ENCODE measurements at regions not wholly inside any gene's neighbourhood (a gene's known extent, or its start where the extent isn't known, plus 50 kb on each side); places are given as distances from the start of the nearest gene placed in this dataset.

DNA sequence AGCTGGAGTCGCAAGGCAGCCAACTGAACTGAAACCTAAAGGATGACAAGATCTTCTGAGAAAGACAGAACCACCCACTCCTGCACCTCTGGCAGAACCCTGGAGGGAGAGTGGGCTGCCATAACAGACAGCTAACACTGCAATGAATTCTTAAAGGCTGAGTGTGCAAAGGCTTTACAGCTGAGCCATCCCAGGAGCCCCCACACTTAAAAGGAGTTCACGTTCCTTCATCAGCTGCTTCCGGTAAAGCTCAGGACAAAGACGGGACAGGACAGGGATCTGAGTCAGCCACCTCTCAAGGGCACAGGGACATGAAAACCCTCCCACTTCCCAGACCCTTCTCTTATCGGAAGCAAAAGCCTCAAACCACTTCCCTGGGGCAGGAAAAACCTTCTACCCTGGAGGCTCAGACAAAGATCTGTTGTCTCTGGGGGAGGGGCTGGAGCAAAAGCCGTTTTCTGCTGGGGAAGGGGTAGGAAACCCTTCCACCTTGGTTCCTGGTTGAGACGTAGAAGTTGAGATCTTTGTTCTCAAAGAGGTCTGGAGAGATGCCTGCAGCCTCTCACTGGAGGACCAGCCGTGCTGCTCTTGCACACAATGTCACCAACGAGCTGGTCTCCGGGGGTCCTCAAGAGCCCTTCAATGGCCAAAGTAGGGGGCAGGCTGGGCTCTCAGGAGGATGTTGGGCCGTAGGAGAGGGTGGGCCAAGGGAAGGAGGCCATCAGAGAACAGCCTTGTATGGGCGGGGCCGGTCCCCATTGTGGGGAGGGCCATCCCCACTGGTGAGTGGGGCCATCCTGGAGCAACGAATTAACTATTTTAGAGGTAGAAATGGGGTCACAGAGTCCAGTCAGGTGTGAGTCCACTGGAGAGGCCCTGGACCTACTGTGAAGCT, 452.4 kb downstream of the PTPRU start:
- no peaks in the 10 kb centered on the region for H3K27me3 ChIP-seq (ENCODE audit: control insufficient read depth in 1 of 2, insufficient read depth in 2 of 2, low read length in 1 of 2)
- H3K4me3 ChIP-seq (ENCODE audit: low read length in 2 of 2): no peak overlapping the region
- intact Hi-C loops (cut with DNase I): no loop called here
- DNase-seq (no peak), ATAC-seq (ENCODE audit: low FRiP score) (no peak)
- H3K4me1 ChIP-seq (ENCODE audit: control insufficient read depth in 1 of 2, insufficient read depth in 2 of 2, low read length in 2 of 2): no peaks in the 10 kb centered on the region
- no peaks in the 10 kb centered on the region for H3K36me3 ChIP-seq (ENCODE audit: control insufficient read depth in 1 of 2, insufficient read depth in 2 of 2, low read length in 1 of 2)
- H3K27ac ChIP-seq (ENCODE audit: low read depth in 1 of 2, low read length in 2 of 2): no peak overlapping the region
- H3K9me3 ChIP-seq (ENCODE audit: control insufficient read depth, low read length): no peaks in the 10 kb centered on the region
- 46 to 57% methylated on average over 14 of the region's 14 CpGs for WGBS, 2 donors

DNA sequence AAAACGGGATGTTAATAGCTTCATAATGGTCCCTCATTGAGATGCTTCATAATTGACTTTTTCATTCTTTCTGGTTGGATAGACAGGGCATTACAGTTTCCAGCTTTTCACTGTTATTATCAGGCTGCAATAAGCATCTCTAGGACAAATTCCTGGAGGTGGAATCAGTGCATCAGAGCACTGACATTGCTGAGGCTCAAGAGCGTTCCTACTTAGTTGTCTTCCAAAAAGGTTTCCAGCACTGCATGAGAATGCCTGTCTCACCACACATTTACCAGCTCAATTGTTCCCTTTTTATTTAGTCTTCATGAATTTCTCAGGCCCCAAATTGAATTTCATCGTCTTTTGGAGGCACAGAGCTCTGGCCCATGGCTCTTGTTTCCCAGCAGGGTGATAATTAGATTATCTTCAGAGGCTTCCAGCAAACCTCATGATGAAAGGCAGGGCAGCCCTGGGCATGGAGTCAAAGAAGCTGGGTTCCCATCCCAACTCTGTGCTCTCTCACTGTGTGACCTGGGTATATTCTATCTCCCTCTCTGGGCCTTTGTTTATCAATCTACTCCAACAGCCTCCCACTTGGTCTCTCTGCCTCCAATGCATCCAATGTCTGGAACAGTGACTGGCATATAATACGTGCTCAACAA, 451.4 kb downstream of the PTPRU start:
- ATAC-seq (ENCODE audit: low FRiP score) (no peak), DNase-seq (no peak)
- Histone ChIP-seq H3K4me3 (ENCODE audit: low read length in 2 of 2) (no peak overlapping the region), H3K27me3 (ENCODE audit: control insufficient read depth in 1 of 2, insufficient read depth in 2 of 2, low read length in 1 of 2) (no peaks in the 10 kb centered on the region), H3K4me1 (ENCODE audit: control insufficient read depth in 1 of 2, insufficient read depth in 2 of 2, low read length in 2 of 2) (no peaks in the 10 kb centered on the region), H3K36me3 (ENCODE audit: control insufficient read depth in 1 of 2, insufficient read depth in 2 of 2, low read length in 1 of 2) (no peaks in the 10 kb centered on the region), H3K27ac (ENCODE audit: low read depth in 1 of 2, low read length in 2 of 2) (no peak overlapping the region), H3K9me3 (ENCODE audit: control insufficient read depth, low read length) (no peaks in the 10 kb centered on the region)
- intact Hi-C loops (cut with DNase I): no loop called here
- 68 to 69% methylated on average over 4 of the region's 4 CpGs for WGBS, 2 donors

DNA sequence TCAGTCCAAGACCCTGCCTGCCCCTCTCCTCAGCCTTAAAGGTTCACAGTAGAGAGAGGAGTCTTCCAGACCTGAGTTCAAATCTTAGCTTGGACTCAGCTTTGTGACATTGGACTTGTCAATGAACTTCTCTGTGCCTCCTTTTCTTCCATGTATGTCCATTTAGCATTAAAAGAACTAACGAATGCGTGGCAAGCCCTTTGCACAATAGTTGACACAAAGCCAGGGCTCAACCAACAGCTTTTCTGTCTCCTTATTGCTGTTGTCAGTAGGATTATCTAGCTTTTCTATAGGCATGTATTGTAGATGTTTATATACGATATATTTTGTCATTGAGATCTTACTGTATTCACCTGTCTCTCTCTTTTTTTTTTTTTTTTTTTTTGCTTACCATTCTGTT, 450.8 kb downstream of the PTPRU start:
- intact Hi-C loops (cut with DNase I): no loop called here
- no peak overlapping the region for H3K27ac ChIP-seq (ENCODE audit: low read depth in 1 of 2, low read length in 2 of 2)
- H3K27me3 ChIP-seq (ENCODE audit: control insufficient read depth in 1 of 2, insufficient read depth in 2 of 2, low read length in 1 of 2): no peaks in the 10 kb centered on the region
- DNase-seq (no peak), ATAC-seq (ENCODE audit: low FRiP score) (no peak)
- no peak overlapping the region for H3K4me3 ChIP-seq (ENCODE audit: low read length in 2 of 2)
- H3K36me3 ChIP-seq (ENCODE audit: control insufficient read depth in 1 of 2, insufficient read depth in 2 of 2, low read length in 1 of 2): no peaks in the 10 kb centered on the region
- 68 to 73% methylated on average over 3 of the region's 3 CpGs for WGBS, 2 donors
- H3K9me3 ChIP-seq (ENCODE audit: control insufficient read depth, low read length): no peaks in the 10 kb centered on the region
- H3K4me1 ChIP-seq (ENCODE audit: control insufficient read depth in 1 of 2, insufficient read depth in 2 of 2, low read length in 2 of 2): no peaks in the 10 kb centered on the region

DNA sequence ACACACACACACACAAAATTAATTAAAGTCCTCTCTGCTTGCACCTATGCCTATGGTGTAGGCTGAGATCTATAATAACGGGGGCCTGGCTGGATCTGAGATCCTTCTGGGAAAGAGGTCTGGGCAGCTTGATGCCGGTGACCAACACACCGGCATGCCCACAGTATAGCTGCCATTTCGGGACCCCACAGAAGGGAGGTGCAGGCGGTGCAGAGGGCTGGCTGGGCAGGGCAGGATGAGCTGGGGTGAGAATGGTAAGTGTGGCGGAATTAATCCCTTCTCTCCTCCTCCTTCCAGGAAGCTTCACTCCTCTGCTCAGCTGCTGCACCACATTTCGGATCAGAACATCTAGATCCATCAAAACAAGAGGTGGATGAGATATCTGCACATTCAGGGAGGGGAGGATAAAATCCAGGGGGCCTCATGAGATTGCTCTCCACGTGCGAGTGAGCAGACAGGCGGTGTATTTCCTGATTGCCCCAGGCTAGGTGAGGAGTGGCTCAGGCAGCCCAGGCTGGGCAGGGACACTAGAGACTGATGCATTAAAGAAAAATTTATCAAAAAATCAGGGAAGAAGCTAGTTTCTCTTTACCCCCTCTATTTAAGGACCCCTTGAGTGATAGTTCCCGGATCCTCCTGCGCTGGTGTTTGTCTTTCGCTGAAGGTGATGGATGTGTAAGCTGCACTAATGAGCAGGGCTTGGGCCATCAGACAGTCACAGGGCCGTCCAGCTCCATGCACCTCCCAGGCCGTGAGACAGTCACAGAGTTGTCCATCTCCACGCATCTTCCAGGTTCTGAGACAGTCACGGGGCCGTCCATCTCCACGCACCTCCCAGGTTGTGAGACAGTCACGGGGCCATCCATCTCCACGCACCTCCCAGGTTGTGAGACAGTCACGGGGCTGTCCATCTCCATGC, 449.9 kb downstream of the PTPRU start:
- no peak for ATAC-seq (ENCODE audit: low FRiP score)
- no peaks in the 10 kb centered on the region for H3K9me3 ChIP-seq (ENCODE audit: control insufficient read depth, low read length)
- intact Hi-C loops (cut with DNase I): no loop called here
- no peaks in the 10 kb centered on the region for H3K4me1 ChIP-seq (ENCODE audit: control insufficient read depth in 1 of 2, insufficient read depth in 2 of 2, low read length in 2 of 2)
- H3K4me3 ChIP-seq (ENCODE audit: low read length in 2 of 2): no peak overlapping the region
- H3K27ac ChIP-seq (ENCODE audit: low read depth in 1 of 2, low read length in 2 of 2): no peak overlapping the region
- DNase-seq: no peak
- no peaks in the 10 kb centered on the region for H3K36me3 ChIP-seq (ENCODE audit: control insufficient read depth in 1 of 2, insufficient read depth in 2 of 2, low read length in 1 of 2)
- 59 to 62% methylated on average over 22 of the region's 22 CpGs for whole genome bisulfite sequencing, 2 donors
- no peaks in the 10 kb centered on the region for H3K27me3 ChIP-seq (ENCODE audit: control insufficient read depth in 1 of 2, insufficient read depth in 2 of 2, low read length in 1 of 2)

DNA sequence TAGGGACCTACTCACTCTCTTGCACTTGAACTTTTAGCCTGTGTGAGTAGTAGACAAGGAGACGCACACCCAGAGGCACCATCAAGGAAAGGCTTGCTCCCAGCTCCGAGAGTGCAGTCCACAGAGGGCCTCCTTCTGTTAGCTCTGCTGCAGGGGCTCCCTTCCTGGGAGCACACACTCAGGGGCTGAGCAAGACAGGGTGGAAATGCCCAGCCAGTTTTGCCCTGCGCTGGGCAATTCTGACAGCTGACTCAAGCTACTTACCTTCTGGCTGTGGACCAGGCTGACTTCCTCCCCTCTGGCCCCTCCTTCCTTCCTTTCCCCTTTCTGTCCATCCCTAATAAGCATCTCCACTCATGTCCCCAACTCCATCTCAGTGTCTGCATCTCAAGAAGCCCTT, 449.1 kb downstream of the PTPRU start:
- ATAC-seq (ENCODE audit: low FRiP score) (no peak), DNase-seq (no peak)
- 53% methylated on average over 3 of the region's 3 CpGs for WGBS, 2 donors

DNA sequence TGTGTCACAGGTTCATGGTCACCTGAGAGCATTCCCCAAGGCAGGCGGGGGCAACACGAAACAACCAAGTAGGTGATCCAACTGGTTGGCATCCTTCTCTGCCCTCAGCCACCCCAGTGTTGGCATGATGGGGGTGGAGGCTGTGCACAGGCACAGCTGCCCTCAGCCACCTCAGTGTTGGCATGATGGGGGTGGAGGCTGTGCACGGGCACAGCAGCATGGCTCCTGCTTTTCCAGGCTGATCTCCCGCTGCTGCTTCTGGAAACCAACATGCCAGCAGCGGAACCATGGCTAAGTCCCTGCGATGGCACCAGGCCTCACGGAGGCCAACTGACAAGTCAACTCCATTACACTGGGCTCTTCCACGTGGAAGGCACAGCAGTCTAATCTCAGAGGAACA, 447.8 kb downstream of the PTPRU start:
- no peak for DNase-seq

More for the DNA sequence above, 449.1 kb downstream of the PTPRU start:
- Histone ChIP-seq H3K36me3 (ENCODE audit: control insufficient read depth in 1 of 2, insufficient read depth in 2 of 2, low read length in 1 of 2) (no peaks in the 10 kb centered on the region), H3K4me1 (ENCODE audit: control insufficient read depth in 1 of 2, insufficient read depth in 2 of 2, low read length in 2 of 2) (no peaks in the 10 kb centered on the region), H3K27ac (ENCODE audit: low read depth in 1 of 2, low read length in 2 of 2) (no peak overlapping the region), H3K9me3 (ENCODE audit: control insufficient read depth, low read length) (no peaks in the 10 kb centered on the region), H3K4me3 (ENCODE audit: low read length in 2 of 2) (no peak overlapping the region), H3K27me3 (ENCODE audit: control insufficient read depth in 1 of 2, insufficient read depth in 2 of 2, low read length in 1 of 2) (no peaks in the 10 kb centered on the region)
- intact Hi-C loops (cut with DNase I): no loop called here

DNA sequence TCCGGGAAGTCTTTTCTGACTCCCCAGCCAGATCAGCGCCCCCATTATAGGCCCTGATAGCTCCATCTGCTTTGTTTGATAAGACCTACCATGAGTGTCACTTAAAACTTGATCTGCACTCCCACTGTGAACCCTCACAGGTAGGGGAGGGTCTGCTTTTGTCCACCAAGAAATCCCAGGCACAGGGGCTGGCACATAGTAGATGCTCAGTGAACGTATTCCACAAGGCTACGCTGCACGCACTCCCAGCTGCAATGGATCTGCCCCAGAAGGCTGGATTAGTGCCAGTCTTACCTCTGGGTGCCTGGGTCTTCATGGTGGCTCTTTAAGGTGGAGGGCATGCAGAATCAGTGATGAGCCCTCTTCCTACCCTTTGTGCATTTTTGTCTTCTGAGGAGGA, 447.1 kb downstream of the PTPRU start:
- 87% methylated on average over 5 of the region's 5 CpGs for WGBS, 2 donors
- intact Hi-C loops (cut with DNase I): no loop called here
- ATAC-seq (ENCODE audit: low FRiP score): no peak
- Histone ChIP-seq H3K27ac (ENCODE audit: low read depth in 1 of 2, low read length in 2 of 2) (no peak overlapping the region), H3K4me1 (ENCODE audit: control insufficient read depth in 1 of 2, insufficient read depth in 2 of 2, low read length in 2 of 2) (no peaks in the 10 kb centered on the region), H3K36me3 (ENCODE audit: control insufficient read depth in 1 of 2, insufficient read depth in 2 of 2, low read length in 1 of 2) (no peaks in the 10 kb centered on the region), H3K27me3 (ENCODE audit: control insufficient read depth in 1 of 2, insufficient read depth in 2 of 2, low read length in 1 of 2) (no peaks in the 10 kb centered on the region), H3K9me3 (ENCODE audit: control insufficient read depth, low read length) (no peaks in the 10 kb centered on the region), H3K4me3 (ENCODE audit: low read length in 2 of 2) (no peak overlapping the region)
- DNase-seq: no peak

More for the DNA sequence above, 447.8 kb downstream of the PTPRU start:
- no peaks in the 10 kb centered on the region for H3K4me1 ChIP-seq (ENCODE audit: control insufficient read depth in 1 of 2, insufficient read depth in 2 of 2, low read length in 2 of 2)
- no peaks in the 10 kb centered on the region for H3K9me3 ChIP-seq (ENCODE audit: control insufficient read depth, low read length)
- H3K4me3 ChIP-seq (ENCODE audit: low read length in 2 of 2): no peak overlapping the region
- ATAC-seq (ENCODE audit: low FRiP score): no peak
- H3K27me3 ChIP-seq (ENCODE audit: control insufficient read depth in 1 of 2, insufficient read depth in 2 of 2, low read length in 1 of 2): no peaks in the 10 kb centered on the region
- H3K36me3 ChIP-seq (ENCODE audit: control insufficient read depth in 1 of 2, insufficient read depth in 2 of 2, low read length in 1 of 2): no peaks in the 10 kb centered on the region
- H3K27ac ChIP-seq (ENCODE audit: low read depth in 1 of 2, low read length in 2 of 2): no peak overlapping the region
- intact Hi-C loops (cut with DNase I): no loop called here
- WGBS, 2 donors: 77 to 86% methylated on average over 8 of the region's 8 CpGs

DNA sequence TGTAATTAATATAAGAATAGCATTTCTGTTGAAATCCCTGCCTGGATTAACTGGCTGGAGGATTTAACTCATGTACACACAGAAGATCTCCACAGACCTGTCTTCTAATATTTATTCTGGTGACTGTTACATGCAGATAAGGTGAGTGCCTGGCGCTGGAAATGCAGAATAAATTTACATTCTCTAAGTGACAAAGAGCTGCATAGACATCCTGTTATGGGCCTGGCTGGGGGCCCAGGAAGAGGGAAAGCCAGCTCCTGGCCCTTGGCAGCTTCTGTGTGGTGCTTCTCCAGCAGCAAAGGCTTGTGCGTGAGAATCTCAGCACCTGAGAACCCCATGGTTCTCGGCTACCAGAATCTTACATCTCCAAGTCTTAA, 446.6 kb downstream of the PTPRU start:
- no peak overlapping the region for H3K4me3 ChIP-seq (ENCODE audit: low read length in 2 of 2)
- intact Hi-C loops (cut with DNase I): no loop called here
- no peak for ATAC-seq (ENCODE audit: low FRiP score)
- no peak overlapping the region for H3K27ac ChIP-seq (ENCODE audit: low read depth in 1 of 2, low read length in 2 of 2)
- no peak for DNase-seq
- no peaks in the 10 kb centered on the region for H3K27me3 ChIP-seq (ENCODE audit: control insufficient read depth in 1 of 2, insufficient read depth in 2 of 2, low read length in 1 of 2)
- H3K9me3 ChIP-seq (ENCODE audit: control insufficient read depth, low read length): no peaks in the 10 kb centered on the region
- 26 to 29% methylated on average over 3 of the region's 3 CpGs for WGBS, 2 donors
- H3K36me3 ChIP-seq (ENCODE audit: control insufficient read depth in 1 of 2, insufficient read depth in 2 of 2, low read length in 1 of 2): no peaks in the 10 kb centered on the region
- no peaks in the 10 kb centered on the region for H3K4me1 ChIP-seq (ENCODE audit: control insufficient read depth in 1 of 2, insufficient read depth in 2 of 2, low read length in 2 of 2)

All from aorta (tissue), 5 donors.